CD14-positive monocyte (primary cell): ENCODE measurements at regions not wholly inside any gene's neighbourhood (a gene's known extent, or its start where the extent isn't known, plus 50 kb on each side); places are given as distances from the start of the nearest gene placed in this dataset.

Experiments used
- DNase-seq, 3 donors: peaks; one replicate each; pipeline ENCODE4 v3.0.0-alpha.2; 2011 to 2022
- H2AFZ ChIP-seq: 2 replicates; pipeline ENCODE4 v1.6.0; 2012; ENCODE audit warnings: mild to moderate bottlenecking, low read depth, low read length, inconsistent platforms; ENCODE audit not compliant: insufficient read depth, poor library complexity, severe bottlenecking
- H3K27ac ChIP-seq, 2 donors: 1 replicate in 1 of 2; 2 replicates in 1 of 2; pipeline ENCODE4 v1.5.1; 2012 to 2013; ENCODE audit warnings: low read length in 2 of 2, control low read depth in 1 of 2, inconsistent platforms in 1 of 2, low read depth in 1 of 2, mild to moderate bottlenecking in 1 of 2
- H3K27me3 ChIP-seq, 2 donors: one replicate each; pipeline versions ENCODE4 v1.6.0 to v1.6.1; 2011 to 2013; ENCODE audit warnings: low read length in 2 of 2; ENCODE audit not compliant: control insufficient read depth in 2 of 2, insufficient read depth in 2 of 2
- H3K36me3 ChIP-seq, 2 donors: replicated peaks in 1 of 2; 1 replicate in 1 of 2; 2 replicates in 1 of 2; pipeline versions ENCODE4 v1.5.1 to v1.6.1; 2012 to 2013; ENCODE audit warnings: low read length in 2 of 2, control low read depth in 1 of 2, inconsistent platforms in 1 of 2, mild to moderate bottlenecking in 1 of 2; ENCODE audit not compliant: insufficient read depth in 2 of 2, control insufficient read depth in 1 of 2
- H3K4me1 ChIP-seq, 2 donors: 1 replicate in 1 of 2; 2 replicates in 1 of 2; pipeline versions ENCODE4 v1.5.1 to v1.6.1; 2012 to 2013; ENCODE audit warnings: low read length in 2 of 2, control low read depth in 1 of 2, inconsistent platforms in 1 of 2, mild to moderate bottlenecking in 1 of 2, moderate library complexity in 1 of 2; ENCODE audit not compliant: insufficient read depth in 2 of 2, control insufficient read depth in 1 of 2
- H3K4me2 ChIP-seq: replicated peaks from 2 replicates; pipeline ENCODE3; 2012; ENCODE audit warnings: low read length, moderate library complexity, mild to moderate bottlenecking; ENCODE audit not compliant: poor library complexity, severe bottlenecking; ENCODE audit errors: extremely low read depth
- H3K4me3 ChIP-seq, 3 experiments: fragments of 200-600 bp in 1 of 3; sonication (generic) in 1 of 3; replicated peaks in 1 of 3; 1 replicate in 2 of 3; 2 replicates in 1 of 3; pipeline ENCODE4 v1.5.1; 2011 to 2013; ENCODE audit warnings: low read length in 3 of 3, mild to moderate bottlenecking in 3 of 3, control low read depth in 2 of 3, low read depth in 2 of 3, inconsistent platforms in 1 of 3, moderate library complexity in 1 of 3
- H3K79me2 ChIP-seq: 2 replicates; pipeline ENCODE4 v1.6.0; 2012; ENCODE audit warnings: mild to moderate bottlenecking, control low read depth, inconsistent platforms, low read length, moderate library complexity; ENCODE audit not compliant: insufficient read depth
- H3K9ac ChIP-seq: 2 replicates; pipeline ENCODE4 v1.6.0; 2017; ENCODE audit warnings: low read length, mild to moderate bottlenecking; ENCODE audit not compliant: insufficient read depth, poor library complexity, severe bottlenecking
- H3K9me3 ChIP-seq, 2 donors: replicated peaks in 1 of 2; 1 replicate in 1 of 2; 2 replicates in 1 of 2; pipeline versions ENCODE4 v1.5.1 to v1.6.1; 2012 to 2013; ENCODE audit warnings: low read length in 2 of 2, control low read depth in 1 of 2; ENCODE audit not compliant: control insufficient read depth in 1 of 2, insufficient read depth in 1 of 2
- H4K20me1 ChIP-seq: 2 replicates; pipeline ENCODE4 v1.6.0; 2012; ENCODE audit warnings: mild to moderate bottlenecking, low read length, control low read depth, moderate library complexity; ENCODE audit not compliant: insufficient read depth
- H3K27ac Mint-ChIP-seq, 7 donors: one replicate each; pipeline ENCODE4 v1.8.0; 2020; ENCODE audit warnings: mild to moderate bottlenecking in 7 of 7, mixed read lengths in 7 of 7, moderate library complexity in 6 of 7, inconsistent platforms in 2 of 7
- H3K27me3 Mint-ChIP-seq, 3 donors: one replicate each; pipeline ENCODE4 v1.8.0; 2021 to 2022; ENCODE audit warnings: low read depth in 3 of 3, mild to moderate bottlenecking in 3 of 3, mixed read lengths in 3 of 3, moderate library complexity in 3 of 3, inconsistent platforms in 1 of 3
- H3K36me3 Mint-ChIP-seq, 2 donors: one replicate each; pipeline ENCODE4 v1.8.0; 2020; ENCODE audit warnings: mixed read lengths in 2 of 2, inconsistent platforms in 1 of 2, mild to moderate bottlenecking in 1 of 2
- H3K4me1 Mint-ChIP-seq: one replicate; pipeline ENCODE4 v1.8.0; 2020; ENCODE audit warnings: mild to moderate bottlenecking, mixed read lengths
- H3K4me3 Mint-ChIP-seq, 2 donors: one replicate each; pipeline ENCODE4 v1.8.0; 2020; ENCODE audit warnings: mild to moderate bottlenecking in 2 of 2, mixed read lengths in 2 of 2, moderate library complexity in 1 of 2
- H3K9me3 Mint-ChIP-seq, 7 donors: one replicate each; pipeline ENCODE4 v1.8.0; 2020 to 2022; ENCODE audit warnings: mixed read lengths in 7 of 7, mild to moderate bottlenecking in 6 of 7, moderate library complexity in 6 of 7, inconsistent platforms in 2 of 7
- WGBS: methylation state at CpG from one replicate; pipeline ENCODE4 v1.1.5; 2013; ENCODE audit warnings: missing lambda C conversion rate; ENCODE audit not compliant: insufficient coverage; 5-methylcytosine and 5-hydroxymethylcytosine counted together
- intact Hi-C, 2 donors: fragments of 100-400 bp; cut with micrococcal nuclease; formaldehyde crosslinking; loops; one replicate each; pipeline versions ENCODE4 v1.15.0 to v1.15.1; 2023
- TF ChIP-seq, protein P1 (sequence below): fragments of 200-600 bp; IDR thresholded peaks from one replicate; pipeline ENCODE4 v1.8.0; 2022; ENCODE audit warnings: antibody characterized with exemption, mild to moderate bottlenecking

DNA sequence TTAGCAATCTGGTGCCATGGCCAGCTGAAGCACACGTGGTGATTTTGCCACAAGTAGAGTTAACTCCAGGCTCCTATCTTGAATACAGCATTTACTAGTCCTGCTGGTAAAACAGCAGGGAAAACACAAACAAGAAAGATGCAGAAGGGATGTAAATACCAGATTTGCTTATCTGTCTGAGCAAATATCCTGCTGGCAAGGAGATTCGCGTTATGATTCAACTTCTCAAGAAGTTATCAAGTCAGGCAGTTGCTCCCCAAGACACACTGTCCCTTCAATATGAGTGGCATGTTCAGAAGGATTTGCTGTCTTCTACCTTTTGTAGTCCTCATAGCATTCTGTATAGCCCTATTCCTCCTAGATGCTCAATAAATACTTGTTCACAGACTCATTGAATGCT is 171.2 kb upstream of the EGLN3 start:
- no peak for DNase-seq
- Histone ChIP-seq H2AFZ (no peak overlapping the region), H3K27me3 (peaks cover 0 to 4% of the 10 kb centered on the region in 2 donors), H4K20me1 (no peaks in the 10 kb centered on the region), H3K9me3 (no peaks in the 10 kb centered on the region), H3K4me2 (no peak overlapping the region), H3K9ac (no peak overlapping the region), H3K27ac (no peak overlapping the region), H3K79me2 (no peaks in the 10 kb centered on the region), H3K4me1 (no peaks in the 10 kb centered on the region), H3K36me3 (no peaks in the 10 kb centered on the region), H3K4me3 (no peak overlapping the region)
- intact Hi-C loops = no loop called here
- H3K4me1 Mint-ChIP-seq = no peaks in the 10 kb centered on the region
- WGBS = 100% methylated on average over 1 of the region's 3 CpGs
- H3K36me3 Mint-ChIP-seq = no peaks in the 10 kb centered on the region
- H3K27me3 Mint-ChIP-seq = peaks cover 6 to 13% (median 9%) of the 10 kb centered on the region in 3 donors
- peak overlapping the region in 1 of 2 donors; percentile 0 for H3K4me3 Mint-ChIP-seq
- peaks cover 0 to 3% (median 0%) of the 10 kb centered on the region in 7 donors for H3K9me3 Mint-ChIP-seq
- no peak overlapping the region for H3K27ac Mint-ChIP-seq
- TF ChIP-seq, protein P1, sequence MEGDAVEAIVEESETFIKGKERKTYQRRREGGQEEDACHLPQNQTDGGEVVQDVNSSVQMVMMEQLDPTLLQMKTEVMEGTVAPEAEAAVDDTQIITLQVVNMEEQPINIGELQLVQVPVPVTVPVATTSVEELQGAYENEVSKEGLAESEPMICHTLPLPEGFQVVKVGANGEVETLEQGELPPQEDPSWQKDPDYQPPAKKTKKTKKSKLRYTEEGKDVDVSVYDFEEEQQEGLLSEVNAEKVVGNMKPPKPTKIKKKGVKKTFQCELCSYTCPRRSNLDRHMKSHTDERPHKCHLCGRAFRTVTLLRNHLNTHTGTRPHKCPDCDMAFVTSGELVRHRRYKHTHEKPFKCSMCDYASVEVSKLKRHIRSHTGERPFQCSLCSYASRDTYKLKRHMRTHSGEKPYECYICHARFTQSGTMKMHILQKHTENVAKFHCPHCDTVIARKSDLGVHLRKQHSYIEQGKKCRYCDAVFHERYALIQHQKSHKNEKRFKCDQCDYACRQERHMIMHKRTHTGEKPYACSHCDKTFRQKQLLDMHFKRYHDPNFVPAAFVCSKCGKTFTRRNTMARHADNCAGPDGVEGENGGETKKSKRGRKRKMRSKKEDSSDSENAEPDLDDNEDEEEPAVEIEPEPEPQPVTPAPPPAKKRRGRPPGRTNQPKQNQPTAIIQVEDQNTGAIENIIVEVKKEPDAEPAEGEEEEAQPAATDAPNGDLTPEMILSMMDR = no peak

DNA sequence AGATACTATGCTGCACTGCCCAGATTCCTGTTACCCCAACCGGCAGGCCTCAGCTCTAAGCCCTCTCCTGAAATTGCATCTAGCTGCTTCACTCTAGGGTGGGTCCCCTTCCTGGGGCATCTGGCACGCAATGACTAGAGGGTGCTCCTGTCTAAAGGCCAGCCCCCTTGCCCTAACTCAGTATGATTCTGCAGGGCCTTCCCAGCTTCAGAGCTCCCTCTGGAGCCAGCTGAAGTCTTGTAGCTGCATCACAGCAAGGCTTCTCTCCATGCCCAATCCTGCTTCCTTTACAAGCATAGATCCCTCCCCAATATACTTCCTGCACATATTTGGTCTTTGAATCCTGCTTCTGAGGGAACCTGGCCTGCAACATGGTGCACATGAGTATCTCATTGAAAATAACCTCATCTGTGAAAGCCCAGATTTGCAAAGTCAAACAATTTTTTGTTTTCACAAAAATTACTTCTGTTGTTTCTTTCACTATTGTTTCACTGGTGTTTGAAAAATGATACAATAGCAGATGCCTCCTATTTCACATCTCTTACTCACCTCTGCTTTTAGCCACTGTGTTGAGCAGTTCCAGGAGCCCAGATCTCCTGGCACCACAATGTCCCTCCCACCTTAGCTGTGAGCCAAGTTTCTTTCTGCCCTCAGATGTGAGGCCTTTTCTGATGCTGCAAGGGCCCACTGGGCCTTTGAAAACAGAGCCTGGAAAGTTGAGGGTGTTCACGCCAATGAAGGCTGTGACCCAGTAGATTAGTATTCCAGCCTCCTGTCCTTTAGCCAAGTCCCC is 169.5 kb upstream of the EGLN3 start:
- peak overlapping the region in 1 of 7 donors; percentile 52 for H3K27ac Mint-ChIP-seq
- Histone ChIP-seq H4K20me1 (no peaks in the 10 kb centered on the region), H3K4me3 (no peak overlapping the region), H2AFZ (no peak overlapping the region), H3K27ac (no peak overlapping the region), H3K4me2 (no peak overlapping the region), H3K9ac (no peak overlapping the region), H3K27me3 (peaks cover 0 to 4% of the 10 kb centered on the region in 2 donors), H3K36me3 (no peaks in the 10 kb centered on the region), H3K9me3 (no peaks in the 10 kb centered on the region), H3K4me1 (no peaks in the 10 kb centered on the region), H3K79me2 (no peaks in the 10 kb centered on the region)
- no peaks in the 10 kb centered on the region for H3K36me3 Mint-ChIP-seq
- H3K9me3 Mint-ChIP-seq = peaks cover 0 to 4% (median 0%) of the 10 kb centered on the region in 7 donors
- peaks cover 6 to 14% (median 7%) of the 10 kb centered on the region in 3 donors for H3K27me3 Mint-ChIP-seq
- TF ChIP-seq, protein P1 = no peak
- 81% methylated on average over 2 of the region's 3 CpGs for WGBS
- no peak for DNase-seq
- intact Hi-C loops = no loop called here
- H3K4me1 Mint-ChIP-seq = no peaks in the 10 kb centered on the region
- H3K4me3 Mint-ChIP-seq = no peak overlapping the region
